GM12875 (cell line): ENCODE measurements at regions not wholly inside any gene's neighbourhood (a gene's known extent, or its start where the extent isn't known, plus 50 kb on each side); places are given as distances from the start of the nearest gene placed in this dataset.
"Not testable (repeated sequence)": the region's sequence is repeated elsewhere in the genome, so short reads cannot be mapped to it uniquely, and the experiment has no call there.

Source experiments
- H3K4me3 ChIP-seq: one replicate; pipeline ENCODE4 v1.5.1; 2011; ENCODE audit warnings: low read depth, low read length, control low read depth
- TF ChIP-seq, protein P1 (sequence below): IDR thresholded peaks from 2 replicates; pipeline ENCODE4 v1.5.1; 2011; ENCODE audit warnings: low read depth, mild to moderate bottlenecking, control low read depth, inconsistent platforms, low read length, moderate library complexity, borderline replicate concordance; ENCODE audit not compliant: insufficient read depth

DNA sequence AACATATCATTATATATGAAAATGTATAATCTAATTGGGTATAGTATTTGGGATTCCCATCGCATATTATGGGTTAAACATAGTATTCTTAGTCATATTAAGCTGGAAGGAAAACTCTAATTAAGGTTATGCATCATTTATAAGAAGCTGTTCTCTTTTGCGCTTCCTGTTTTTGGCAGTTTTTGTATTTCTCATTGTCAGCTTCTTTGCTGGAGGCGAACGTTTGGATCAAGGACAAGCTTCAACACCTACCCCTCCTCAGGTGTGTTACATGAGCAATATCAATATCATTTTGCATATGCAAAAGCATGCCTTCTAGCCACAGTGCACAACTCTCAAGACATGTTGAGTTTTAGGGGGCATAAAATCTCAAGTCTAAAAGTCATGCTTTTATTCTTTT, 439.8 kb downstream of the TDRD3 start:
- TF ChIP-seq, protein P1, sequence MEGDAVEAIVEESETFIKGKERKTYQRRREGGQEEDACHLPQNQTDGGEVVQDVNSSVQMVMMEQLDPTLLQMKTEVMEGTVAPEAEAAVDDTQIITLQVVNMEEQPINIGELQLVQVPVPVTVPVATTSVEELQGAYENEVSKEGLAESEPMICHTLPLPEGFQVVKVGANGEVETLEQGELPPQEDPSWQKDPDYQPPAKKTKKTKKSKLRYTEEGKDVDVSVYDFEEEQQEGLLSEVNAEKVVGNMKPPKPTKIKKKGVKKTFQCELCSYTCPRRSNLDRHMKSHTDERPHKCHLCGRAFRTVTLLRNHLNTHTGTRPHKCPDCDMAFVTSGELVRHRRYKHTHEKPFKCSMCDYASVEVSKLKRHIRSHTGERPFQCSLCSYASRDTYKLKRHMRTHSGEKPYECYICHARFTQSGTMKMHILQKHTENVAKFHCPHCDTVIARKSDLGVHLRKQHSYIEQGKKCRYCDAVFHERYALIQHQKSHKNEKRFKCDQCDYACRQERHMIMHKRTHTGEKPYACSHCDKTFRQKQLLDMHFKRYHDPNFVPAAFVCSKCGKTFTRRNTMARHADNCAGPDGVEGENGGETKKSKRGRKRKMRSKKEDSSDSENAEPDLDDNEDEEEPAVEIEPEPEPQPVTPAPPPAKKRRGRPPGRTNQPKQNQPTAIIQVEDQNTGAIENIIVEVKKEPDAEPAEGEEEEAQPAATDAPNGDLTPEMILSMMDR: no peak
- H3K4me3 ChIP-seq: no peak overlapping the region

DNA sequence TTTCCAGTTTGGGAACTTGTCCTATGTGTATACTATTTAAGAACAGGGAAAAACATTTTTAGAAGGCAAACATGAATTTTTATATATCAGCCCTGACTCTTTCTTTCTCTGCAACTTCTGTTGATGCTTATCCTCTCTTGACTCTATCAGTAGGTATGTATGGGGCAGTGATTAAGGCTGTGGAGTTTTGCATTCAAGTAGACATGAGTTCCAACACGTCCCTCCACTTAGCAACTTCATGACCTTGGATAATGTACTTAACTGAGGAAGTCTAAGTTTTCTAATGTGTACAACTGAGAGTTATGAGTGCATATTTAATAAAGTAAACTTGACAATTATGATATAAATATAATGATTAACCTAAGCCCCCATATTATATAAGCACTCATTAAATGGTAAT, 414.6 kb downstream of the TDRD3 start:
- TF ChIP-seq, protein P1: no peak
- H3K4me3 ChIP-seq: no peak overlapping the region

DNA sequence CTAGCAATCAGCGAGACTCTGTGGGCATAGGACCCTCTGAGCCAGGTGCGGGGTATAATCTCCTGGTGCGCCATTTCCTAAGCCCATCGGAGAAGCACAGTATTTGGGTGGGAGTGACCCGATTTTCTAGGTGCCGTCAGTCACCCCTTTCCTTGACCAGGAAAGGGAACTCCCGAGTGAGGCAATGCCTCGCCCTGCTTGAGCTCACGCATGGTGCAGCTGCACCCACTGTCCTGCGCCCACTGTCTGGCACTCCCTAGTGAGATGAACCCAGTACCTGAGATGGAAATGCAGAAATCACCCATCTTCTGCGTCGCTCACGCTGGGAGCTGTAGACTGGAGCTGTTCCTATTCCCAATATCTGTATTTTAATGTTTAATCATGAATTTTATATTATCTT, 408.6 kb downstream of the TDRD3 start:
- not testable (repeated sequence) for H3K4me3 ChIP-seq

DNA sequence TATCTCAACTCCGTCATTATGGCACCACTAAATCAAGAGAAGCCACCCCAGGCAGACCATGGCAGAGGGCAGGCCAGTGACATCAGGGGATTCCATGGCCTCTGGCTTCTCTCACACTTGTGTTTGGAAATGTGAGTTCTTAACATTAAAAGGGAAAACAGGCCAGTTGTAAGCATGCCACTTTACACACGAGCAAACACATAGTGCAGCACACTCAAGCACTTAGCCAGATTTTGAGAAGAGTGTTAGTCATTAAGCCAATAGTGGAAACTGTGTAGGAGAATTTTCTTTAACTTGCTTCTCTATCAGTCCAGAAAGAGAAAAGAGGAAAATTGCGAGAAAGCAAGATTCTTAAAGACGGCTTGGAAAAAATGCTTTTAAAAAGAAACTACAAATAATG, 401.5 kb downstream of the TDRD3 start:
- TF ChIP-seq, protein P1: no peak

DNA sequence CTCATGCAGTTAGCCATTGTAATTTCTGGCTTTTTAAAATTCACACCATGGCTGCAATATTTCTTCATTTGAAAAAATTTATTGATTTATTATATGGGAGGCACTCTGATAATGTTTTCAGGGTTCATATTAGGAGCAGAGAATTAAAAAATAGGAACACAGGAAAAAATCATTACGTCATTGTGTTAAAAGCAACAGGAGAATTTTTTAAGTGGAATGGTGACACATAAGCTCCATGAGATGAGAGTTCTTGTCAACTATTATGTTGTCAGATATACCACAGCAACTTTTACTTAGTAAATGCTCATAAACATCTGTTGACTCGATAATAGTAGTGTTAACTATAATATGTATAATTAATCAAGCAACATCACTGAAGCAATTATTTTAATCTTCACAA, 400.1 kb downstream of the TDRD3 start:
- H3K4me3 ChIP-seq: no peak overlapping the region
- TF ChIP-seq, protein P1: no peak

More for the DNA sequence above, 401.5 kb downstream of the TDRD3 start:
- no peak overlapping the region for H3K4me3 ChIP-seq

DNA sequence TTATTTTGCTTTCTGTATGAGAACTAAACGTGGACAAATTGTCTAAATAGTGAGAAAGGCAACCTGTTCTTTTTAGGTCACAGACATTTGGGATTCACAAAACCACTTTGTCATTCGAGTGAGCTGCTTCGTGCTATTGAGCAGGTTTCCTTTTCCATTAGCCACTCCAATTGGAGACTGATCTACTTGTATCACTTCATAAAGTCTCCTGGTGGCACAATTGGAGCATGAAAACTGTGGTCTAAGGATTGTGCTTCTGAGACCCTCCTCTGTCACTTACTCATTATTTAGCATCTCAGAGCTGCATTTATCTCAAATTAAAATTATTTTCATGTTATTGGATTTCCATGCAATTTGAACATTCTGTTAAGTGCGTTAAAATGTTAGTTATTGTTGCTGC, 397.7 kb downstream of the TDRD3 start:
- TF ChIP-seq, protein P1: no peak
- H3K4me3 ChIP-seq: no peak overlapping the region

DNA sequence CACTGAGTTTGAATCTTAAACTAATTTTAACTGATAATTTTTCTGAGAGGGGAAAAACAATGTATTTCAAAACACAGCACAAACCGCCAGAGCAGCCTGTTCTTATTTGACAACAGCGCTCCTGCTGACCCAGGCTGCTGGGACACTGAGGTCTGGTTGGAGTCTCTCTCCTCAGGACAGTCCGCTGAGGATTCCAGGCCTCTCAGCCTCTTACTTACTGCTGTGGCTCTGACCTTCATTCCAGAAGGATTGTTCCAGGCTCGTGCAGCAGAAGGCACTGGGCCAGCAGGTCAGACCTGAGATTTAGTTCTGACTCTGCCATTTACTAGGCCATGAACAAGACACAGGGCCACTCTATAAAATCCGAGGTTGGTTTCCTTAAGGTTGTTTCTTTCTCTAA, 393.6 kb downstream of the TDRD3 start:
- no peak overlapping the region for H3K4me3 ChIP-seq
- TF ChIP-seq, protein P1: no peak
